ENCODE measurements at regions not wholly inside any gene's neighbourhood (a gene's known extent, or its start where the extent isn't known, plus 50 kb on each side); places are given as distances from the start of the nearest gene placed in this dataset.

GRCh38 chr1:8169364-8170058, 143.4 kb upstream of the ERRFI1 start:
- no peak for TF ChIP-seq CTCF (IDR thresholded peaks at IDR 0.05)
- DNase-seq (peak in 1 of 2 donors; percentile 65), ATAC-seq (peak; percentile 61 to 94 (median 92))
- H3K36me3 ChIP-seq, result no peaks in the 10 kb centered on the region
- H3K27ac ChIP-seq, result peak overlapping the region in 9 of 10 donors; percentile 1 to 90 (median 48)
- intact Hi-C loops (cut with DNase I), result no loop called here
- no peak overlapping the region for H3K4me3 ChIP-seq
- WGBS, 2 donors, result 36 to 45% methylated on average over 9 of the region's 9 CpGs
- H3K4me1 ChIP-seq, result peaks cover 0 to 22% (median 16%) of the 10 kb centered on the region in 9 donors
- no peaks in the 10 kb centered on the region for H3K27me3 ChIP-seq
- no peaks in the 10 kb centered on the region for H3K9me3 ChIP-seq

- no peak overlapping the region for H3K4me3 ChIP-seq
- peaks cover 0 to 16% (median 13%) of the 10 kb centered on the region in 9 donors for H3K4me1 ChIP-seq
- intact Hi-C loops (cut with DNase I), result no loop called here
- no peaks in the 10 kb centered on the region for H3K36me3 ChIP-seq
- H3K9me3 ChIP-seq, result no peaks in the 10 kb centered on the region
- WGBS, 2 donors, result 96 to 98% methylated on average over 4 of the region's 4 CpGs
- DNase-seq, result no peak
- no peak overlapping the region for H3K27ac ChIP-seq
- TF ChIP-seq CTCF (IDR thresholded peaks at IDR 0.05), result no peak
- H3K27me3 ChIP-seq, result no peaks in the 10 kb centered on the region
- no peak for ATAC-seq
These were observed 141.8 kb upstream of the ERRFI1 start for GRCh38 chr1:8167936-8168335.

- H3K27ac ChIP-seq, result no peak overlapping the region
- DNase-seq (no peak), ATAC-seq (no peak)
- WGBS, 2 donors, result 76 to 81% methylated on average over 4 of the region's 4 CpGs
- TF ChIP-seq CTCF (IDR thresholded peaks at IDR 0.05), result no peak
- H3K4me1 ChIP-seq, result peaks cover 0 to 16% (median 13%) of the 10 kb centered on the region in 9 donors
- H3K4me3 ChIP-seq, result no peak overlapping the region
- no peaks in the 10 kb centered on the region for H3K27me3 ChIP-seq
- no peaks in the 10 kb centered on the region for H3K36me3 ChIP-seq
- H3K9me3 ChIP-seq, result no peaks in the 10 kb centered on the region
- intact Hi-C loops (cut with DNase I), result no loop called here
These were observed 140.3 kb upstream of the ERRFI1 start for GRCh38 chr1:8166406-8166805.

GRCh38 chr1:8165595-8166360, 139.7 kb upstream of the ERRFI1 start:
- DNase-seq, result no peak
- H3K27ac ChIP-seq, result no peak overlapping the region
- no peaks in the 10 kb centered on the region for H3K36me3 ChIP-seq
- H3K9me3 ChIP-seq, result no peaks in the 10 kb centered on the region
- ATAC-seq, result no peak
- 79 to 83% methylated on average over 14 of the region's 14 CpGs for WGBS, 2 donors
- TF ChIP-seq CTCF (IDR thresholded peaks at IDR 0.05), result peak in 2 of 9 donors; percentile 4 to 21
- H3K4me3 ChIP-seq, result no peak overlapping the region
- intact Hi-C loops (cut with DNase I), result no loop called here
- no peaks in the 10 kb centered on the region for H3K27me3 ChIP-seq
- peaks cover 0 to 16% (median 13%) of the 10 kb centered on the region in 9 donors for H3K4me1 ChIP-seq
